IPS-NIHi7 (cell line): ENCODE measurements at regions not wholly inside any gene's neighbourhood (a gene's known extent, or its start where the extent isn't known, plus 50 kb on each side); places are given as distances from the start of the nearest gene placed in this dataset.
"Not testable (repeated sequence)": the region's sequence is repeated elsewhere in the genome, so short reads cannot be mapped to it uniquely, and the experiment has no call there.

Experiments used
- DNase-seq: peaks from one replicate; pipeline ENCODE4 v3.0.0; 2012; ENCODE audit warnings: mixed read lengths; ENCODE audit errors: extremely low spot score

DNA sequence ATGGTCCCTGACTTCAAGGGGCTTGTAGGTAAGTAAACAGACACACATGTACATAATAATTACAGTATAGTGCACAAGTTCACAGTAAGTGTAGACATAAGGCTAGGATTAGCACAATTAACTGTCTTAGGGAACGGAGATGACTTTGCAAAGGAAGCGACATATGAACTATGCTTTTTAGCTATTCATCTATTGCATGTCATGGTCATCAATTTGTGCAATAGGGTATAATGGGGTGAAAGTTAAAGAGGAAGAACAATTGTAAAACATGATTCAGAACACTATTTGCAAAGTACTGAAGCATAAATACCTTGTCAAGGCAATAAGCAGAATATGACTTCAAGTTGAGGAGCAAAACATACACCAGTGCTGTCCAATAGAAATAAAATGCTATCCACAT is 112.3 kb upstream of the SLC8A1 start:
- DNase-seq = no peak

DNA sequence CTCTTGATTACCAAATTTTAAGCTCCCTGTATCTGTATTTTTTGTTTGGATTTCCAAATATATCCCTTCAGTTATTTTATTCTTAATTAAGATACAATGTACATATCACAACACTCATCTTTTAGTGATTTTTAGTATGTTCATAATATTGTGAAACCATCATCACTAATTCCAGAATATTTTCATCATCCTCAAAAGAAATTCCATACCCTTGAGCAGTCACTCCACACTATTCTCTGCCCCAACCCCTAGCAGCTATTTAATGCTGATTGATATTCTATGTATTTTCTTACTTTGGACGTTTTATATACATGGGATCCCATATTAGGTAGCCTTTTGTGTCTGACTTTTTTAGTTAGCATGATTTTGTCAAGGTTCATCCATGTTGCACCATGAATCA is 127.4 kb upstream of the SLC8A1 start:
- no peak for DNase-seq

- no peak for DNase-seq
These were observed 132.5 kb upstream of the SLC8A1 start for GRCh38 chr2:40584432-40584831.

DNA sequence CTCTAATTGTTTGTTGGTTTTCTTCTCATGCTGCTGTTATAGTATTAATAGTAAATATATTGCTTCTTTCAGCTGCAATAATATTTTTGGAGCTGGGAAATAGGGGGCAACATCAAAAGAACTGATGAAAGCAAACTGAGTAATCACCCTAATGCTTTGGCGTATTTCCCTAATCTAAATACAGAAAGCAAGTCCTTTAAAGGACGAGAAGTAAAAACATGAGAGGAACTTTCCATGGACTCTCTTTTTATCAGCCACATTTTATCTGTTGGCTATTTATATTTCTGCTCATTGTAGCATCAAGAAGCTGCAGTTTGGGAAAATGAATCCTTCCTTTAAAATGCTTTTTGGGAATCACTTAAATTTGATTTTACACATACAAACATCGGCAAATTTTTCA is 139.9 kb upstream of the SLC8A1 start:
- DNase-seq = no peak

- DNase-seq = peak; percentile 10
These were observed 140.3 kb upstream of the SLC8A1 start for GRCh38 chr2:40592218-40592617.

GRCh38 chr2:40606862-40607261 is 155.0 kb upstream of the SLC8A1 start:
- no peak for DNase-seq

DNA sequence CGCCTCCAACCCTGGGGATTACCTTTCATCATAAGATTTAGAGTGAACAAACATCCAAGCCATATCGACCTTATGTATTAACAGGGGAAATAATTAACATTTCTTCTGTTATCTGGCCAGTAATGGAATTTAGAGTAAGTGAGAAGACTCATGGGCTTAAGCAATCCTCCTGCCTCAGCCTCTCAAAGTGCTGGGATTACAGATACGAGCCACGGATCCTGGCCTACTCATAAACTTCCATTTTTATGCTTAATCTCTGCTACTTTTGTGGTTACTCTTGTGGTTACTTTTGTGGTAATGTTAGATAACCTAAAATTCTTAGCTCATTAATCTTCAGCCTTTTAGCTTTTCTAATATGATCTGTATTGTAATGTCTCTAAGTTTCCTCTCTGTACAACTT is 159.3 kb upstream of the SLC8A1 start:
- no peak for DNase-seq

DNA sequence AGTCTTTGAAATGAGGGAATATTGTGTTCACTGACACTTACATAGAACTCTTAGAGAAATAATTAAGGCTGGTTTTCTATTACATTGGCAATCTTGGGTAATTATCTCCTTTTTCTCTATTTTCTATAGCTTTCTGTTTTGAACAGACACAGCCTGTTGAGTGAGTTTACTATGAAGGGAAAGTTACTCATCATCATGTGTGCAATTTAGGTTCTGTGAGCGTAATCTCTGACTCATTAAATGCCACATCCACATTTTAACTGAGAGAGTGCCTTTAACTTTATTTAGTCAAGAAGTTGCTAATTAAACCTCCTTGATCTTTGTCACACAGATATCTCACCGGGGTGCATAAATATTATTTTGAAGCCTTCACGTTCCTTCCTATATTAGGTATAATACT is 174.0 kb upstream of the SLC8A1 start:
- DNase-seq = no peak

DNA sequence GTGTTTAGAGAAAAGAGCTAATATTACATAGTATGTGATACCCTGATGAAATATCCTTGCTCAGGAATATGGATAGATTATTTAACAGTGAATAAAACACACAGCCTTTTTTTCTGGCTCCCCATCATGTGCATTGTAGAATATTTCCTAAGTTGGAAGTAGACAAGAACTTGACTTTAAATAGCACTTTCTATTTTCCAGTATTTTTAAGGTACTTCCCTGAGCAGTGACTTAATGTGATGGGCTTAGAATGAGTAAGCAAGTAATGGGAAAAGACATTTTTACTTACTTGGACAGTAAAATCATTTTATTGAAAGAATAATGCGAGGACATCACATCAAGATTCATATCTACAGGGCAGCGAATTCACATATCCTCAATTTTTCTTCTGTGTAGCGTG is 176.7 kb upstream of the SLC8A1 start:
- DNase-seq = no peak

DNA sequence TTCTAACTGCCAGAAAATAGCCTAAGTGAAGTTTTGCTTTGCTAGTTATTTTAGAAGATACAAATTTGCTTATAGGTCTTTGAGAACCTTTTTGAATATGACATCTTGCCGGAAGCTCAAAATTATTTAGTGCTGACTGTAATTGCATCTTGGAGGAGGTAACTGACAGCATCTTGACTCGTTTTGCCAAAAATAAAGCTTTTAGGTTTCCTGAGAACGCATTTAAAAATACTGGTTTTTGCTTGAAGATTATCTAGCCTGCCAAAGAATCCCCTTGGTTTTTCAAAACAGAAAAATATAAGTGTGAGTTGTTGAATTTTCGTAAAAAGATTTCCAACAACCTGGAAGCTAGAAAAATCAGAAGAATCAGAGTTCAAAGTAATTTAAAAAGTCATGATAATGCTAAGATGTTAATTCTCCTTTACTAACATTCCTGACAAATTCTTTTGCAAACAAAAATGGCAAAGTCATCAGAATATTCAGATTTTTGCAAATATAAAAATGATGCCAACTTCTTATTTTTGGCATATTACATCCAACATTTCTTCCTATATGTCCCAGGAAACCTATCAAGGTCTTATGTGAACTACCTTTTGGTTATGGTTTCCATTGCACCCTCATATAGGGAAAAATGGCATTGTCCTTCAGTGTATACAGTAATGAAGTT is 178.0 kb upstream of the SLC8A1 start:
- DNase-seq = no peak

GRCh38 chr2:40639320-40639719 is 187.4 kb upstream of the SLC8A1 start:
- no peak for DNase-seq

GRCh38 chr2:40642237-40642636 is 190.3 kb upstream of the SLC8A1 start:
- DNase-seq = no peak

- no peak for DNase-seq
These were observed 190.8 kb upstream of the SLC8A1 start for GRCh38 chr2:40642726-40643125.

DNA sequence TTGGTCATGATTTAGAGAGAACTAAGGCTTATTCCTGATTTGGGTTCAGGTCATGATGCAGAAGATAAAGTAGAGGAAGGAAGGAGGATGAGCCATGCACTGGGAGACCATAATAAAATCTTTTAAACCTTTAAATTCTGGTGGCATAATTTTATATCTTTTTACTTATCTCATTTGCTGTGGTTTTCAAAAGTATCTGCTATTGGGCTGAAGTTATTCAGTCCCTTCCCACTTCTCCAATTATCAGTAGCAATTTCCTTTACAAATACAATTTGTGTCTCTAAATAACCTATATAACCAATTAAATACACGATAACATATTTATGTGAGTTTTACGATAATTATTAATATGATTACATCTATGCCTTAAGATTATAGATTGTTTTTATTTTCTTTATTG is 194.8 kb upstream of the SLC8A1 start:
- DNase-seq = no peak

- DNase-seq = no peak
These were observed 200.3 kb upstream of the SLC8A1 start for GRCh38 chr2:40652155-40652554.

DNA sequence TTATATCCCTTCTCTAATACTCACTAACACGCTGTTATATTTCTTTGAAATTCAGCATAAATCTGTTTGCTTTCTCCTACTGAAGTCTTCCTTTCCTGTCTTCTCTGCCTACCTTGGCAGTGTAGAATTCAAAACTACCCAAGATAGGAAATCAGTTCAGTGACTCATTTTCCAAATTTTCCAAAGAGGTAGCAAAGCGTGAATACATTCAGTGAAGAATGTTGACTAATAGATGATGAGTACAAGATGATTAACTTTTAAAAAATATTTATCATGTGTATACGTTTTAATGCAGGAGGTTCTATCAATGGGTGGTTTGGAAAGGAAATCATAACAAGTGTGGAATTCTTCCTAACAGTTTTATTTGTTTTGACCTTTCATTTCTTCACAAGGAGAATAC is 201.9 kb upstream of the SLC8A1 start:
- no peak for DNase-seq

DNA sequence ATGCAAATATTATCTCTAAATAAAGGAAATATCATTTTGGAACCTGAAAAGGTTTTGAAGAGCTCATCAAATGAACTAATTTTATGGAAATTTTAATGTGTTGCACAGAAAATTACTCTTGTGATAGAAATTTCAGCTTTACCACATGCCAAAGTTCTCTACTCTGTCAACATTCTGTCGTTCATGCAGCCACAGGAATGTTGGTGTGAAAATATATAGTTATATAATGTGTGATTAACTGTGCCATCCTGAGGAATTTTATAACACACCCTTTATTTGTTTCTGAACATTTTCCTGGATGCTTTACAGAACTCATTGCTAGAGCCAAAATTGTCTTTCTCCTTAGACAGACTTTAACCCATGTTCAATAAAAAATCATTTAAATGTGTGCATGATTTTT is 202.5 kb upstream of the SLC8A1 start:
- DNase-seq = no peak

GRCh38 chr2:40658941-40659340 is 207.1 kb upstream of the SLC8A1 start:
- peak; percentile 63 for DNase-seq

DNA sequence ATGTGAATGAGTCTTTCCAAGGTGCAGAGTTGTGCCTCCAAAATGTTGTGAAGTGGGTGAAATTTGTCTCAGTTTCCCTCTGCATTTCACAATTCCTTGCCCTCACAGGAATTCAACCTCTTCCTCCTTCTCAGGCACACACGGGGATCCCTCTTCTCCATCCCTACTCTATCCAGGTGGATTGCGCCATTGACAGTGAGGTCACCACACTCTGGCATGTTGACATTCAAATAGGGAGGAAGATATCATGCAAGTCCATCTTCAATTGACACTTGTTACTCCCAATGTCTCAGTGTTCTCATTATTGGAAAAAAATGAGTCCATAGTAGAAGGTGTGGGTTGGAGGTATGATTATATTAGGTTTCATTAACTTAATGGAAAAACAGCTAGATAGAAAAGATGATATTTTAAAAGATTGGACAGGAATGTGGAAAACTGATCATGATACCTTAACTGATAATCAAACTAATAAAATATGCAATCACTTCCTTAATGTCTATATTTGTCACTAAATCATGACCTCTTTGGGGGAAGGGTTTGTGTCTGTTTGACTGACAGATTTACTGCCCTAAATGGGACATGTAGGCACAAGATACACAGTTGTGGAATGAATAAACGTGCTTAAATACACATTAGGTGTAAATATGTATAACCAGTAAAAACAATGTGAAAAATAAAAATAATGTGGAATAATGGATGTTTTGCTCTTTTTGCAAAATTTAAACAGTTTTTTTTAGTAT is 213.8 kb upstream of the SLC8A1 start:
- no peak for DNase-seq

DNA sequence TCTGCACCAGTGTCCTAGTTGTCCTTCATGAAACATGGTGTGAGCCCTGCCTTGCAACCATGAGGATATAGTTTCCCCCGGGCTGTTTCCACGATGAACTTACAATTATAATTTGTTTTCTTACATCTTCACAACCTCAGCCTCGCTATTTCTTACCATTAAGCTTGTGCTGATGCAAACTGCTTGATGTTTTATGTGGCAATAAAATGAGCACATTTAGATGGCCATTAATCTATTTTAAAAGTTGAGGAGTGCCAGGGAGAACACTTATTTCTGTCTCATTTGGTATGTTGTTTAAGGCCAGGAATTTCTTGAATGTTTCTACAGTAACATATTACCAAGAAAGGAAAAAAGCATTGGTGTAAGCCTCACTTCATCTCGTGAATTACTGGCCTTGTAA is 214.5 kb upstream of the SLC8A1 start:
- no peak for DNase-seq

- no peak for DNase-seq
These were observed 216.5 kb upstream of the SLC8A1 start for GRCh38 chr2:40668425-40668824.

- DNase-seq = not testable (repeated sequence)
These were observed 224.4 kb upstream of the SLC8A1 start for GRCh38 chr2:40676134-40676790.

DNA sequence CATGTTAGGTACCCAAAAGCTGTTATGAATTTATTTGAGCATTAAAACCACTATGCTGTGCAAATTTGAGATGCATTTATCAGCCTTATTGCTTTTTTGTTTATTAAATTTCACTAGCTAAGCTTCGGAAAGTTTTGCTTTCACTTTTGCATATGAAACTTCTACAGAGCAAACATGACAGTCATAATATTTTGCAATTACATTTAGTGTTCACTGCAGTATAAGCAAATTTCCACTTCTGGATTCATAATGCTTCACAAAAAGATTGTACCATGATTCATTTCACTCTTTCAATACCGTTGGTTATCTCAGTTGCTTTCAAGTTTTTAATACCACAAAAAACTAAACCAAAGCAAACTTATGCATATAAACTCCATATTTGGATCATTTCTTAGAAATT is 228.7 kb upstream of the SLC8A1 start:
- no peak for DNase-seq
